ENCODE measurements at regions not wholly inside any gene's neighbourhood (a gene's known extent, or its start where the extent isn't known, plus 50 kb on each side); places are given as distances from the start of the nearest gene placed in this dataset.

- no peak overlapping the region for H3K27ac Mint-ChIP-seq (ENCODE audit: unreplicated experiment)
- H3K4me1 Mint-ChIP-seq (ENCODE audit: low read depth): no peaks in the 10 kb centered on the region
- H3K4me3 Mint-ChIP-seq (ENCODE audit: unreplicated experiment): no peak overlapping the region
- H3K27me3 Mint-ChIP-seq (ENCODE audit: low read depth): peaks cover 3% of the 10 kb centered on the region
- no peaks in the 10 kb centered on the region for H3K9me3 Mint-ChIP-seq (ENCODE audit: low read depth)
- DNase-seq (ENCODE audit: low spot score): no peak
- TF ChIP-seq CTCF (IDR thresholded peaks at IDR 0.05): no peak
- no peaks in the 10 kb centered on the region for H3K36me3 Mint-ChIP-seq (ENCODE audit: low read depth)
Observed at GRCh38 chr20:54711071-54711470, 235.7 kb downstream of the DOK5 start.

GRCh38 chr20:54710341-54710740, 234.9 kb downstream of the DOK5 start:
- no peaks in the 10 kb centered on the region for H3K4me1 Mint-ChIP-seq (ENCODE audit: low read depth)

GRCh38 chr20:54708229-54708628, 232.8 kb downstream of the DOK5 start:
- H3K36me3 Mint-ChIP-seq (ENCODE audit: low read depth): no peaks in the 10 kb centered on the region
- H3K4me1 Mint-ChIP-seq (ENCODE audit: low read depth): no peaks in the 10 kb centered on the region
- DNase-seq (ENCODE audit: low spot score): no peak
- H3K27ac Mint-ChIP-seq (ENCODE audit: unreplicated experiment): no peak overlapping the region
- H3K9me3 Mint-ChIP-seq (ENCODE audit: low read depth): no peaks in the 10 kb centered on the region
- peaks cover 3% of the 10 kb centered on the region for H3K27me3 Mint-ChIP-seq (ENCODE audit: low read depth)
- TF ChIP-seq CTCF (IDR thresholded peaks at IDR 0.05): no peak
- no peak overlapping the region for H3K4me3 Mint-ChIP-seq (ENCODE audit: unreplicated experiment)

More at GRCh38 chr20:54710341-54710740, 234.9 kb downstream of the DOK5 start:
- Mint-ChIP-seq H3K4me3 (ENCODE audit: unreplicated experiment) (no peak overlapping the region), H3K27ac (ENCODE audit: unreplicated experiment) (no peak overlapping the region), H3K9me3 (ENCODE audit: low read depth) (no peaks in the 10 kb centered on the region), H3K27me3 (ENCODE audit: low read depth) (peaks cover 2% of the 10 kb centered on the region), H3K36me3 (ENCODE audit: low read depth) (no peaks in the 10 kb centered on the region)
- no peak for TF ChIP-seq CTCF (IDR thresholded peaks at IDR 0.05)
- no peak for DNase-seq (ENCODE audit: low spot score)

GRCh38 chr20:54707801-54708200, 232.4 kb downstream of the DOK5 start:
- no peak for DNase-seq (ENCODE audit: low spot score)
- H3K36me3 Mint-ChIP-seq (ENCODE audit: low read depth): no peaks in the 10 kb centered on the region
- no peaks in the 10 kb centered on the region for H3K4me1 Mint-ChIP-seq (ENCODE audit: low read depth)
- no peak overlapping the region for H3K27ac Mint-ChIP-seq (ENCODE audit: unreplicated experiment)
- H3K9me3 Mint-ChIP-seq (ENCODE audit: low read depth): no peaks in the 10 kb centered on the region
- no peak overlapping the region for H3K4me3 Mint-ChIP-seq (ENCODE audit: unreplicated experiment)
- peaks cover 4% of the 10 kb centered on the region for H3K27me3 Mint-ChIP-seq (ENCODE audit: low read depth)
- TF ChIP-seq CTCF (IDR thresholded peaks at IDR 0.05): no peak

- Mint-ChIP-seq H3K4me1 (ENCODE audit: low read depth) (no peaks in the 10 kb centered on the region), H3K4me3 (ENCODE audit: unreplicated experiment) (no peak overlapping the region), H3K9me3 (ENCODE audit: low read depth) (no peaks in the 10 kb centered on the region), H3K27me3 (ENCODE audit: low read depth) (peaks cover 4% of the 10 kb centered on the region), H3K27ac (ENCODE audit: unreplicated experiment) (no peak overlapping the region), H3K36me3 (ENCODE audit: low read depth) (no peaks in the 10 kb centered on the region)
- no peak for DNase-seq (ENCODE audit: low spot score)
- TF ChIP-seq CTCF (IDR thresholded peaks at IDR 0.05): no peak
Observed at GRCh38 chr20:54706581-54706980, 231.2 kb downstream of the DOK5 start.

All from chondrocyte (in vitro differentiated cells).